PC-3 (cell line): ENCODE measurements at regions not wholly inside any gene's neighbourhood (a gene's known extent, or its start where the extent isn't known, plus 50 kb on each side); places are given as distances from the start of the nearest gene placed in this dataset.
A peak's percentile ranks its signal among the peaks of the same experiment; 100 is the strongest.

Experiments
- ATAC-seq: fragments of 200-7000 bp; cut with Tn5 transposase; 2 replicates; pipeline ENCODE4 v1.9.1; 2020; ENCODE audit warnings: mild to moderate bottlenecking, moderate library complexity
- BruUV-seq: library from RNA; stranded (reverse); fragments of 400-500 nt; replicated peaks from 2 replicates; lab custom pipeline; 2021; lab: Mats Ljungman, UMichigan
- CTCF ChIA-PET: fragments of 300-600 bp; sonication (Branson Sonifier 250); formaldehyde crosslinking; loops from one replicate; lab custom pipeline; 2022; ENCODE audit warnings: antibody characterized with exemption; lab: Charles Lee
- POLR2A ChIA-PET: fragments of 300-600 bp; sonication (Branson Sonifier 250); formaldehyde crosslinking; loops from one replicate; lab custom pipeline; 2022; ENCODE audit warnings: antibody characterized with exemption; ENCODE audit not compliant: unreplicated experiment; lab: Charles Lee
- DNase-seq: peaks from one replicate; pipeline ENCODE4 v3.0.0-alpha.2; 2015
- H2AFZ ChIP-seq: fragments of 300-600 bp; sonication (generic); 2 replicates; pipeline ENCODE4 v1.6.0; 2016; ENCODE audit warnings: antibody characterized with exemption, low read length
- H3F3A ChIP-seq: fragments of 300-600 bp; sonication (generic); one replicate; pipeline ENCODE4 v1.6.0; 2017; ENCODE audit warnings: antibody characterized with exemption, low read length, control low read depth, mild to moderate bottlenecking; ENCODE audit not compliant: unreplicated experiment
- H3K27ac ChIP-seq: fragments of 300-600 bp; sonication (generic); 2 replicates; pipeline ENCODE4 v1.5.1; 2016; ENCODE audit warnings: mild to moderate bottlenecking, low read length
- H3K27me3 ChIP-seq: fragments of 300-600 bp; sonication (generic); 2 replicates; pipeline ENCODE4 v1.6.1; 2016; ENCODE audit warnings: low read length, mixed read lengths
- H3K36me3 ChIP-seq: fragments of 300-600 bp; sonication (generic); 2 replicates; pipeline ENCODE4 v1.6.1; 2016; ENCODE audit warnings: low read depth, mixed run types, low read length, mixed read lengths
- H3K4me1 ChIP-seq: fragments of 300-600 bp; sonication (generic); 2 replicates; pipeline ENCODE4 v1.5.1; 2016; ENCODE audit warnings: low read length; ENCODE audit not compliant: insufficient read depth
- H3K4me2 ChIP-seq: fragments of 300-600 bp; sonication (generic); 2 replicates; pipeline ENCODE4 v1.6.0; 2016; ENCODE audit warnings: low read length
- H3K4me3 ChIP-seq: fragments of 300-600 bp; sonication (generic); 2 replicates; pipeline ENCODE4 v1.5.1; 2016; ENCODE audit warnings: mild to moderate bottlenecking, low read length, mixed read lengths
- H3K79me2 ChIP-seq: fragments of 300-600 bp; sonication (generic); 2 replicates; pipeline ENCODE4 v1.6.1; 2017; ENCODE audit warnings: low read length, mixed read lengths
- H3K9ac ChIP-seq: fragments of 300-600 bp; sonication (generic); 2 replicates; pipeline ENCODE4 v1.6.0; 2016; ENCODE audit warnings: mild to moderate bottlenecking, low read length
- H3K9me2 ChIP-seq: fragments of 300-600 bp; sonication (generic); replicated peaks from 2 replicates; pipeline ENCODE4 v1.6.1; 2016; ENCODE audit warnings: mixed run types, low read length, mixed read lengths
- H3K9me3 ChIP-seq: fragments of 300-600 bp; sonication (generic); 2 replicates; pipeline ENCODE4 v1.6.1; 2016; ENCODE audit warnings: low read length, mixed read lengths
- H4K20me1 ChIP-seq: fragments of 300-600 bp; sonication (generic); 2 replicates; pipeline ENCODE4 v1.6.1; 2016; ENCODE audit warnings: low read length, mixed read lengths
- EZH2 ChIP-seq: fragments of 300-600 bp; sonication (generic); IDR thresholded peaks from one replicate; pipeline ENCODE4 v1.6.1; 2017; ENCODE audit warnings: antibody characterized with exemption, mild to moderate bottlenecking, low read length; ENCODE audit not compliant: unreplicated experiment
- EZH2phosphoT487 ChIP-seq: fragments of 300-600 bp; sonication (generic); IDR thresholded peaks from 2 replicates; pipeline ENCODE4 v1.6.1; 2018; ENCODE audit warnings: mild to moderate bottlenecking, antibody characterized with exemption, low read length, borderline replicate concordance
- intact Hi-C: fragments of 100-400 bp; cut with micrococcal nuclease; formaldehyde crosslinking; loops from 2 replicates; pipeline ENCODE4 v1.9.0; 2023
- TF ChIP-seq, protein P1 (sequence below): fragments of 300-600 bp; sonication (generic); conservative IDR thresholded peaks from 2 replicates; pipeline ENCODE4 v1.5.1; 2017; ENCODE audit warnings: antibody characterized with exemption, low read depth, mild to moderate bottlenecking, low read length

DNA sequence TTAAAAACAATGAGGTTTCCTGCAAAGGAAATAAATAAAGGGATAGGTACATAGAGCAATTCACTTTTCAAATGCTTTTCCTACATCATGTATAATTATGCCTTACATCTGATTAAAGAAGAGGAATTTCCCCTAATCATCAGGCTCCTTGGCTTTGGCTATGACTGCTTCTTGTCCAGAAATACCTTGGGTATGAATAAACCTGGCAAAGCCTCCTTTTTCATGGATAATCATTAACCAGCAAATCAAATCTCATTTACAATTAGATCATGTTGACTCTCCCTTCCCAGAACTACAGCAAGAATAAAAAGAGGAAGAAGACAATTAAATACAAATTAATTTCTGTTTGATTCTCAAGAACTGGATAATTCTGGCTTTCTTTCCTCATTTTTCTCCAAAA lies 58.0 kb upstream of the CD2AP start:
- H4K20me1 ChIP-seq: no peaks in the 10 kb centered on the region
- TF ChIP-seq, protein P1, sequence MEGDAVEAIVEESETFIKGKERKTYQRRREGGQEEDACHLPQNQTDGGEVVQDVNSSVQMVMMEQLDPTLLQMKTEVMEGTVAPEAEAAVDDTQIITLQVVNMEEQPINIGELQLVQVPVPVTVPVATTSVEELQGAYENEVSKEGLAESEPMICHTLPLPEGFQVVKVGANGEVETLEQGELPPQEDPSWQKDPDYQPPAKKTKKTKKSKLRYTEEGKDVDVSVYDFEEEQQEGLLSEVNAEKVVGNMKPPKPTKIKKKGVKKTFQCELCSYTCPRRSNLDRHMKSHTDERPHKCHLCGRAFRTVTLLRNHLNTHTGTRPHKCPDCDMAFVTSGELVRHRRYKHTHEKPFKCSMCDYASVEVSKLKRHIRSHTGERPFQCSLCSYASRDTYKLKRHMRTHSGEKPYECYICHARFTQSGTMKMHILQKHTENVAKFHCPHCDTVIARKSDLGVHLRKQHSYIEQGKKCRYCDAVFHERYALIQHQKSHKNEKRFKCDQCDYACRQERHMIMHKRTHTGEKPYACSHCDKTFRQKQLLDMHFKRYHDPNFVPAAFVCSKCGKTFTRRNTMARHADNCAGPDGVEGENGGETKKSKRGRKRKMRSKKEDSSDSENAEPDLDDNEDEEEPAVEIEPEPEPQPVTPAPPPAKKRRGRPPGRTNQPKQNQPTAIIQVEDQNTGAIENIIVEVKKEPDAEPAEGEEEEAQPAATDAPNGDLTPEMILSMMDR: no peak
- no peak for TF ChIP-seq EZH2
- TF ChIP-seq EZH2phosphoT487: no peak
- H3K4me1 ChIP-seq: peaks cover 43% of the 10 kb centered on the region
- H2AFZ ChIP-seq: no peak overlapping the region
- no peak overlapping the region for H3K9ac ChIP-seq
- H3K27ac ChIP-seq: peak overlapping the region; percentile 34
- no peaks in the 10 kb centered on the region for H3K9me2 ChIP-seq
- BruUV-seq: no TSS peak
- peak overlapping the region; percentile 11; the same call in 1 of the 2 replicates for H3K4me3 ChIP-seq
- peak overlapping the region; percentile 55 for H3K4me2 ChIP-seq
- intact Hi-C loops: loop anchor here (10.0 kb wide), 1 partner anchor 115 kb away; no protein-coding TSS in a partner anchor
- no peaks in the 10 kb centered on the region for H3K9me3 ChIP-seq
- ChIA-PET CTCF (interaction anchor here (0.7 kb wide), 1 partner anchor 58 kb away, joined by 4 read pairs; no protein-coding TSS in a partner anchor), POLR2A (no interaction called here)
- ATAC-seq: peak; percentile 25
- H3F3A ChIP-seq: no peaks in the 10 kb centered on the region
- peak; percentile 88 for DNase-seq
- no peaks in the 10 kb centered on the region for H3K27me3 ChIP-seq
- H3K36me3 ChIP-seq: no peaks in the 10 kb centered on the region
- H3K79me2 ChIP-seq: no peaks in the 10 kb centered on the region

- peak overlapping the region; percentile 55 for H3K4me2 ChIP-seq
- BruUV-seq: no TSS peak
- no peaks in the 10 kb centered on the region for H3F3A ChIP-seq
- peaks cover 38% of the 10 kb centered on the region for H3K4me1 ChIP-seq
- no peaks in the 10 kb centered on the region for H4K20me1 ChIP-seq
- H3K79me2 ChIP-seq: no peaks in the 10 kb centered on the region
- H3K9me3 ChIP-seq: no peaks in the 10 kb centered on the region
- peak overlapping the region; percentile 34 for H3K27ac ChIP-seq
- POLR2A ChIA-PET: no interaction called here
- DNase-seq (peak; percentile 79), ATAC-seq (peak; percentile 68)
- H3K9me2 ChIP-seq: no peaks in the 10 kb centered on the region
- peak overlapping the region; percentile 11; the same call in 1 of the 2 replicates for H3K4me3 ChIP-seq
- H3K27me3 ChIP-seq: no peaks in the 10 kb centered on the region
- H3K9ac ChIP-seq: no peak overlapping the region
- intact Hi-C loops: no loop called here
- TF ChIP-seq EZH2phosphoT487: no peak
- no peak for TF ChIP-seq EZH2
- TF ChIP-seq, protein P1: no peak
- CTCF ChIA-PET: interaction anchor here (0.7 kb wide), 2 partner anchors 56 to 71 kb away, joined by 4 read pairs; no protein-coding TSS in a partner anchor
- H2AFZ ChIP-seq: no peak overlapping the region
- no peaks in the 10 kb centered on the region for H3K36me3 ChIP-seq
Observed at GRCh38 chr6:47420394-47421371, 56.9 kb upstream of the CD2AP start.
